Liver (tissue), 7 donors: ENCODE measurements at regions not wholly inside any gene's neighbourhood (a gene's known extent, or its start where the extent isn't known, plus 50 kb on each side); places are given as distances from the start of the nearest gene placed in this dataset.

Experiments
- DNase-seq: peaks from one replicate; pipeline ENCODE4 v3.0.0-alpha.2; 2017; ENCODE audit warnings: low spot score
- H3K27ac ChIP-seq, 2 donors: one replicate each; pipeline ENCODE4 v1.7.0; 2013; ENCODE audit warnings: inconsistent platforms in 2 of 2, low read length in 2 of 2, control low read depth in 1 of 2, low read depth in 1 of 2, mild to moderate bottlenecking in 1 of 2
- H3K27me3 ChIP-seq, 4 donors: one replicate each; pipeline versions ENCODE4 v1.6.1 to v1.7.0; 2013; ENCODE audit warnings: low read length in 3 of 4, inconsistent platforms in 1 of 4, mild to moderate bottlenecking in 1 of 4, moderate library complexity in 1 of 4; ENCODE audit not compliant: control insufficient read depth in 4 of 4, insufficient read depth in 4 of 4
- H3K36me3 ChIP-seq, 4 donors: one replicate each; pipeline versions ENCODE4 v1.6.1 to v1.7.0; 2013; ENCODE audit warnings: low read length in 3 of 4, mild to moderate bottlenecking in 3 of 4, low read depth in 1 of 4, moderate library complexity in 1 of 4; ENCODE audit not compliant: control insufficient read depth in 4 of 4, insufficient read depth in 3 of 4
- H3K4me1 ChIP-seq, 4 donors: one replicate each; pipeline versions ENCODE4 v1.6.1 to v1.7.0; 2013; ENCODE audit warnings: low read length in 3 of 4, mild to moderate bottlenecking in 3 of 4, moderate library complexity in 1 of 4; ENCODE audit not compliant: control insufficient read depth in 4 of 4, insufficient read depth in 4 of 4
- H3K4me3 ChIP-seq, 3 donors: one replicate each; pipeline versions ENCODE4 v1.6.1 to v1.7.0; 2013; ENCODE audit warnings: low read length in 3 of 3, control low read depth in 1 of 3, low read depth in 1 of 3, mild to moderate bottlenecking in 1 of 3
- H3K9ac ChIP-seq, 2 donors: one replicate each; pipeline ENCODE4 v1.7.0; 2013; ENCODE audit warnings: low read length in 2 of 2, mild to moderate bottlenecking in 2 of 2, moderate library complexity in 2 of 2, control low read depth in 1 of 2, low read depth in 1 of 2
- H3K9me3 ChIP-seq, 4 donors: one replicate each; pipeline versions ENCODE4 v1.6.1 to v1.7.0; 2013; ENCODE audit warnings: low read length in 3 of 4; ENCODE audit not compliant: control insufficient read depth in 4 of 4
- FOXA2 ChIP-seq: IDR thresholded peaks from 2 replicates; pipeline ENCODE4 v1.6.1; 2016; ENCODE audit warnings: antibody characterized with exemption
- GABPA ChIP-seq, 2 donors: IDR thresholded peaks in 1 of 2; conservative IDR thresholded peaks in 1 of 2; 2 replicates each; pipeline ENCODE4 v1.6.1; 2016; ENCODE audit warnings: antibody characterized with exemption in 2 of 2, mild to moderate bottlenecking in 1 of 2, moderate library complexity in 1 of 2
- HNF4A ChIP-seq, 2 donors: conservative IDR thresholded peaks; 2 replicates each; pipeline ENCODE4 v1.6.1; 2016; ENCODE audit warnings: antibody characterized with exemption in 2 of 2, mild to moderate bottlenecking in 2 of 2
- MAX ChIP-seq: IDR thresholded peaks from 2 replicates; pipeline ENCODE4 v1.6.1; 2016; ENCODE audit warnings: antibody characterized with exemption
- RAD21 ChIP-seq, 2 donors: IDR thresholded peaks; 2 replicates each; pipeline ENCODE4 v1.6.1; 2016; ENCODE audit warnings: antibody characterized with exemption in 2 of 2, mild to moderate bottlenecking in 2 of 2
- REST ChIP-seq: IDR thresholded peaks from 2 replicates; pipeline ENCODE4 v1.6.1; 2016; ENCODE audit warnings: antibody characterized with exemption, mild to moderate bottlenecking
- RXRA ChIP-seq, 2 donors: IDR thresholded peaks; 2 replicates each; pipeline ENCODE4 v1.6.1; 2017 to 2018; ENCODE audit warnings: antibody characterized with exemption in 2 of 2, mild to moderate bottlenecking in 1 of 2
- TAF1 ChIP-seq: conservative IDR thresholded peaks from 2 replicates; pipeline ENCODE4 v1.6.1; 2016; ENCODE audit warnings: antibody characterized with exemption, mild to moderate bottlenecking
- WGBS: extraction: QIAGEN DNeasy Blood & Tissue Kit; methylation state at CpG from one replicate; pipeline ENCODE4 v1.1.7; 2013; 5-methylcytosine and 5-hydroxymethylcytosine counted together
- TF ChIP-seq, protein P1 (sequence below): IDR thresholded peaks from 2 replicates; pipeline ENCODE4 v1.6.1; 2016; ENCODE audit warnings: antibody characterized with exemption
- TF ChIP-seq, protein P2 (sequence below): IDR thresholded peaks from 2 replicates; pipeline ENCODE4 v1.6.1; 2016; ENCODE audit warnings: antibody characterized with exemption
- donor health status: healthy.
- donor health status: healthy.
- donor health status: healthy.
- donor health status: healthy.

DNA sequence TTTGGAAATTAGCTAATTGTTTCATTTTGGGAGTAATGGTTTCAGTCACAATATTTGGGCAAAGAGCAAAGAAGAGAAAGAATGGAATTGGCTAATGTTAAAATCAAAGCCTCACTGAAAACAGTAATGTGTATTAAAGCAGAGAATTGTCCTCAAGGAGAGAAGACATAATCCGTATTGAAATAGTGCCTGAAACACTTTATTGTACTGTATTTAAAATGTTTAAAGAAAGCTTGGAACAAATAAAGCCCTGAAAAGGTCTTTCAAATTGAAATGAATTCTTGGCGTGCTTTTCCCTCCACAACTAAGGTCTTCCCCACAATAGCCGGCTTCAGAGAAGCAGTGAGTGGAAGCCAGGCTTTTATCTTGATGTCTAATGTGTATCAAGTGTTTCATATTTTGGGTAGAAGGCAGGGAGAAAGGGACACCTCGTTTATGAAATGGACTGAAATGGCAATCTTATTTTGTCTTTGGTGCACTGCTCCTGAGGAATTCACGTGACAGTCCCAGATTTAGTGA is 212.9 kb upstream of the CRY1 start:
- Histone ChIP-seq H3K4me3 (no peak overlapping the region), H3K4me1 (no peaks in the 10 kb centered on the region), H3K9ac (no peak overlapping the region), H3K36me3 (no peaks in the 10 kb centered on the region), H3K9me3 (no peaks in the 10 kb centered on the region), H3K27me3 (peaks cover 0 to 7% (median 3%) of the 10 kb centered on the region in 4 donors), H3K27ac (no peak overlapping the region)
- WGBS, result 39% methylated on average over 5 of the region's 5 CpGs
- TF ChIP-seq, protein P1, sequence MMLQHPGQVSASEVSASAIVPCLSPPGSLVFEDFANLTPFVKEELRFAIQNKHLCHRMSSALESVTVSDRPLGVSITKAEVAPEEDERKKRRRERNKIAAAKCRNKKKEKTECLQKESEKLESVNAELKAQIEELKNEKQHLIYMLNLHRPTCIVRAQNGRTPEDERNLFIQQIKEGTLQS, result no peak
- no peak for TF ChIP-seq RXRA (IDR thresholded peaks at IDR 0.05)
- TF ChIP-seq, protein P2, sequence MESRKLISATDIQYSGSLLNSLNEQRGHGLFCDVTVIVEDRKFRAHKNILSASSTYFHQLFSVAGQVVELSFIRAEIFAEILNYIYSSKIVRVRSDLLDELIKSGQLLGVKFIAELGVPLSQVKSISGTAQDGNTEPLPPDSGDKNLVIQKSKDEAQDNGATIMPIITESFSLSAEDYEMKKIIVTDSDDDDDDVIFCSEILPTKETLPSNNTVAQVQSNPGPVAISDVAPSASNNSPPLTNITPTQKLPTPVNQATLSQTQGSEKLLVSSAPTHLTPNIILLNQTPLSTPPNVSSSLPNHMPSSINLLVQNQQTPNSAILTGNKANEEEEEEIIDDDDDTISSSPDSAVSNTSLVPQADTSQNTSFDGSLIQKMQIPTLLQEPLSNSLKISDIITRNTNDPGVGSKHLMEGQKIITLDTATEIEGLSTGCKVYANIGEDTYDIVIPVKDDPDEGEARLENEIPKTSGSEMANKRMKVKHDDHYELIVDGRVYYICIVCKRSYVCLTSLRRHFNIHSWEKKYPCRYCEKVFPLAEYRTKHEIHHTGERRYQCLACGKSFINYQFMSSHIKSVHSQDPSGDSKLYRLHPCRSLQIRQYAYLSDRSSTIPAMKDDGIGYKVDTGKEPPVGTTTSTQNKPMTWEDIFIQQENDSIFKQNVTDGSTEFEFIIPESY, result no peak
- no peak for DNase-seq

GRCh38 chr12:107308310-107308709 is 215.0 kb upstream of the CRY1 start:
- H3K9me3 ChIP-seq, result no peaks in the 10 kb centered on the region
- no peak for TF ChIP-seq REST

GRCh38 chr12:107309020-107309419 is 215.7 kb upstream of the CRY1 start:
- peaks cover 0 to 7% (median 3%) of the 10 kb centered on the region in 4 donors for H3K27me3 ChIP-seq

More at GRCh38 chr12:107308310-107308709, 215.0 kb upstream of the CRY1 start:
- Histone ChIP-seq H3K4me1 (no peaks in the 10 kb centered on the region), H3K27me3 (peaks cover 0 to 7% (median 3%) of the 10 kb centered on the region in 4 donors), H3K4me3 (no peak overlapping the region), H3K27ac (no peak overlapping the region), H3K36me3 (no peaks in the 10 kb centered on the region), H3K9ac (no peak overlapping the region)
- no peak for DNase-seq

More at GRCh38 chr12:107309020-107309419, 215.7 kb upstream of the CRY1 start:
- Histone ChIP-seq H3K36me3 (no peaks in the 10 kb centered on the region), H3K4me3 (no peak overlapping the region), H3K9ac (no peak overlapping the region), H3K4me1 (no peaks in the 10 kb centered on the region), H3K9me3 (no peaks in the 10 kb centered on the region), H3K27ac (no peak overlapping the region)
- DNase-seq, result no peak
- WGBS, result 68% methylated on average over 4 of the region's 4 CpGs
- TF ChIP-seq MAX (no peak), RAD21 (IDR thresholded peaks at IDR 0.05) (no peak), GABPA (IDR thresholded peaks at IDR 0.05 in 1 of 2, conservative IDR thresholded peaks at IDR 0.05 in 1 of 2) (no peak), TAF1 (no peak), HNF4A (conservative IDR thresholded peaks at IDR 0.05) (no peak), FOXA2 (no peak), RXRA (IDR thresholded peaks at IDR 0.05) (no peak)
